ENCODE measurements at regions not wholly inside any gene's neighbourhood (a gene's known extent, or its start where the extent isn't known, plus 50 kb on each side); places are given as distances from the start of the nearest gene placed in this dataset.

- intact Hi-C loops (cut with micrococcal nuclease) = no loop called here
These were observed 514.8 kb downstream of the EPHA3 start for GRCh38 chr3:89622063-89622700.

GRCh38 chr3:89624494-89624893, 517.1 kb downstream of the EPHA3 start:
- no peak for DNase-seq
- ATAC-seq = no peak
- intact Hi-C loops (cut with micrococcal nuclease) = no loop called here

More at GRCh38 chr3:89622063-89622700, 514.8 kb downstream of the EPHA3 start:
- DNase-seq (no peak), ATAC-seq (peak; percentile 51)

GRCh38 chr3:89625945-89626344, 518.5 kb downstream of the EPHA3 start:
- intact Hi-C loops (cut with micrococcal nuclease) = no loop called here
- no peak for ATAC-seq
- no peak for DNase-seq

- intact Hi-C loops (cut with micrococcal nuclease) = no loop called here
- DNase-seq (no peak), ATAC-seq (no peak)
These were observed 521.6 kb downstream of the EPHA3 start for GRCh38 chr3:89628856-89629670.

GRCh38 chr3:89635137-89635536, 527.7 kb downstream of the EPHA3 start:
- intact Hi-C loops (cut with micrococcal nuclease) = no loop called here
- ATAC-seq (no peak), DNase-seq (no peak)

GRCh38 chr3:89644716-89645115, 537.3 kb downstream of the EPHA3 start:
- intact Hi-C loops (cut with micrococcal nuclease) = no loop called here
- ATAC-seq (no peak), DNase-seq (no peak)

GRCh38 chr3:89649431-89649830, 542.0 kb downstream of the EPHA3 start:
- ATAC-seq (no peak), DNase-seq (no peak)
- intact Hi-C loops (cut with micrococcal nuclease) = no loop called here

- no peak for ATAC-seq
- intact Hi-C loops (cut with micrococcal nuclease) = no loop called here
- DNase-seq = no peak
These were observed 546.6 kb downstream of the EPHA3 start for GRCh38 chr3:89654031-89654430.

GRCh38 chr3:89656388-89656787, 549.0 kb downstream of the EPHA3 start:
- no peak for DNase-seq
- ATAC-seq = no peak
- intact Hi-C loops (cut with micrococcal nuclease) = no loop called here

- DNase-seq (no peak), ATAC-seq (no peak)
- intact Hi-C loops (cut with micrococcal nuclease) = no loop called here
These were observed 572.3 kb downstream of the EPHA3 start for GRCh38 chr3:89679686-89680085.

GRCh38 chr3:89682556-89682955, 575.1 kb downstream of the EPHA3 start:
- intact Hi-C loops (cut with micrococcal nuclease) = no loop called here
- DNase-seq = no peak
- ATAC-seq = no peak

- intact Hi-C loops (cut with micrococcal nuclease) = no loop called here
- DNase-seq = no peak
These were observed 578.3 kb downstream of the EPHA3 start for GRCh38 chr3:89685731-89686130.

GRCh38 chr3:89690646-89691045, 583.2 kb downstream of the EPHA3 start:
- DNase-seq = no peak
- no peak for ATAC-seq
- intact Hi-C loops (cut with micrococcal nuclease) = no loop called here

More at GRCh38 chr3:89685731-89686130, 578.3 kb downstream of the EPHA3 start:
- no peak for ATAC-seq

GRCh38 chr3:89692601-89693000, 585.2 kb downstream of the EPHA3 start:
- no peak for DNase-seq
- ATAC-seq = peak; percentile 66
- intact Hi-C loops (cut with micrococcal nuclease) = no loop called here

GRCh38 chr3:89697321-89697916, 590.0 kb downstream of the EPHA3 start:
- no peak for ATAC-seq
- intact Hi-C loops (cut with micrococcal nuclease) = no loop called here
- no peak for DNase-seq

GRCh38 chr3:89698208-89698830, 590.9 kb downstream of the EPHA3 start:
- intact Hi-C loops (cut with micrococcal nuclease) = no loop called here
- DNase-seq (no peak), ATAC-seq (no peak)

- DNase-seq (no peak), ATAC-seq (no peak)
- intact Hi-C loops (cut with micrococcal nuclease) = no loop called here
These were observed 591.8 kb downstream of the EPHA3 start for GRCh38 chr3:89699229-89699628.

- no peak for ATAC-seq
- intact Hi-C loops (cut with micrococcal nuclease) = no loop called here
- DNase-seq = no peak
These were observed 592.4 kb downstream of the EPHA3 start for GRCh38 chr3:89699771-89700170.

- no peak for ATAC-seq
- intact Hi-C loops (cut with micrococcal nuclease) = no loop called here
- no peak for DNase-seq
These were observed 595.0 kb downstream of the EPHA3 start for GRCh38 chr3:89702404-89702803.

GRCh38 chr3:89713196-89713595, 605.8 kb downstream of the EPHA3 start:
- intact Hi-C loops (cut with micrococcal nuclease) = no loop called here
- no peak for DNase-seq
- ATAC-seq = no peak
